Neural progenitor cell (in vitro differentiated cells): ENCODE measurements at regions not wholly inside any gene's neighbourhood (a gene's known extent, or its start where the extent isn't known, plus 50 kb on each side); places are given as distances from the start of the nearest gene placed in this dataset.
A peak's percentile ranks its signal among the peaks of the same experiment; 100 is the strongest.

Experiments
- DNase-seq: peaks from one replicate; pipeline ENCODE4 v3.0.0-alpha.2; 2016; ENCODE audit warnings: low spot score
- H2AFZ ChIP-seq: fragments of 200-600 bp; sonication (generic); replicated peaks from 2 replicates; pipeline ENCODE4 v1.6.1; 2016; ENCODE audit warnings: antibody characterized with exemption
- H3F3A ChIP-seq: fragments of 200-600 bp; sonication (generic); 2 replicates; pipeline ENCODE4 v1.6.1; 2016; ENCODE audit warnings: antibody characterized with exemption, low read depth
- H3K27ac ChIP-seq: fragments of 200-600 bp; sonication (generic); 2 replicates; pipeline ENCODE4 v1.5.1; 2016; ENCODE audit warnings: mild to moderate bottlenecking
- H3K27me3 ChIP-seq: fragments of 200-600 bp; sonication (generic); 2 replicates; pipeline ENCODE4 v1.6.1; 2016; ENCODE audit warnings: mild to moderate bottlenecking, moderate library complexity
- H3K36me3 ChIP-seq: fragments of 200-600 bp; sonication (generic); 2 replicates; pipeline ENCODE4 v1.5.1; 2016
- H3K4me1 ChIP-seq: fragments of 200-600 bp; sonication (generic); 2 replicates; pipeline ENCODE4 v1.6.1; 2016; ENCODE audit warnings: mixed run types
- H3K4me2 ChIP-seq: fragments of 200-600 bp; sonication (generic); 2 replicates; pipeline ENCODE4 v1.6.1; 2016
- H3K4me3 ChIP-seq: fragments of 200-600 bp; sonication (generic); 2 replicates; pipeline ENCODE4 v1.5.1; 2016
- H3K79me2 ChIP-seq: fragments of 200-600 bp; sonication (generic); 2 replicates; pipeline ENCODE4 v1.6.1; 2016; ENCODE audit warnings: low read depth
- H3K9ac ChIP-seq: fragments of 200-600 bp; sonication (generic); 2 replicates; pipeline ENCODE4 v1.6.1; 2016
- H3K9me3 ChIP-seq: fragments of 200-600 bp; sonication (generic); 2 replicates; pipeline ENCODE4 v1.5.1; 2016; ENCODE audit warnings: low read depth
- H4K20me1 ChIP-seq: fragments of 200-600 bp; sonication (generic); 2 replicates; pipeline ENCODE4 v1.6.1; 2016; ENCODE audit warnings: low read depth
- H3K27ac Mint-ChIP-seq: 3 replicates; pipeline ENCODE4 v1.8.0; 2021; ENCODE audit warnings: mixed read lengths
- H3K27me3 Mint-ChIP-seq: 2 replicates; pipeline ENCODE4 v1.8.0; 2022; ENCODE audit warnings: low read depth, mild to moderate bottlenecking, inconsistent platforms, moderate library complexity, mixed read lengths; ENCODE audit not compliant: insufficient read depth
- H3K36me3 Mint-ChIP-seq: 3 replicates; pipeline ENCODE4 v1.8.0; 2021; ENCODE audit warnings: mixed read lengths
- H3K4me1 Mint-ChIP-seq: 3 replicates; pipeline ENCODE4 v1.8.0; 2021; ENCODE audit warnings: mixed read lengths
- H3K4me3 Mint-ChIP-seq: 3 replicates; pipeline ENCODE4 v1.8.0; 2021; ENCODE audit warnings: mild to moderate bottlenecking, moderate library complexity, mixed read lengths
- H3K9me3 Mint-ChIP-seq: 3 replicates; pipeline ENCODE4 v1.8.0; 2020; ENCODE audit warnings: mixed read lengths
- EZH2 ChIP-seq: fragments of 200-600 bp; sonication (generic); IDR thresholded peaks from 2 replicates; pipeline ENCODE4 v1.6.1; 2017; ENCODE audit warnings: antibody characterized with exemption, mild to moderate bottlenecking, moderate library complexity
- EZH2phosphoT487 ChIP-seq: fragments of 200-600 bp; sonication (generic); IDR thresholded peaks from 2 replicates; pipeline ENCODE4 v1.6.1; 2017; ENCODE audit warnings: antibody characterized with exemption
- TF ChIP-seq, protein P1 (sequence below): fragments of 200-600 bp; sonication (generic); IDR thresholded peaks from 2 replicates; pipeline ENCODE4 v1.5.1; 2017; ENCODE audit warnings: antibody characterized with exemption, mild to moderate bottlenecking

DNA sequence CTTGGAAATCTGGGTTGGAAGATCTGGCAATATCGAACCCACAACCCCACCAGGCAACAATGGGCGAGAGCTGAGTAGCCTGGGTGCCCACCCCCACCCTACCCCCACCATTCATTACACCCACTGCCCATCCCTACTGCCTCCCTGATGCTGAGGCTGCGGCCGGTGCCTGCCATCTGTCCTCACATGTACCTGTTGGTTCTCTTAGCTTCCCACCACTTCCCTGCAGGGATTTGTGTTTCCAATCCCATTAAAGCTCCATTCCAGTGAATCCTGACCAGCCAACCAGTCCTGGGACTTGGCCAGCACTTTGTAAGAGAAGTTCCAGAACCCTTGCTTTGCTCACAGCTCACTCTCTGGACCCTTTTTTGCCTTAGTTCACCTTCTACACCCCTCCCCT is 163.0 kb upstream of the SH3BP4 start:
- peaks cover 16% of the 10 kb centered on the region for H3K27me3 Mint-ChIP-seq
- Histone ChIP-seq H3F3A (peaks cover 10% of the 10 kb centered on the region), H4K20me1 (no peaks in the 10 kb centered on the region), H3K36me3 (no peaks in the 10 kb centered on the region), H3K27ac (no peak overlapping the region), H2AFZ (no peak overlapping the region), H3K9ac (no peak overlapping the region), H3K79me2 (no peaks in the 10 kb centered on the region), H3K9me3 (no peaks in the 10 kb centered on the region), H3K4me3 (no peak overlapping the region), H3K4me2 (no peak overlapping the region), H3K27me3 (peaks cover 3% of the 10 kb centered on the region), H3K4me1 (peaks cover 16% of the 10 kb centered on the region)
- peak overlapping the region; percentile 92 for H3K27ac Mint-ChIP-seq
- no peak for DNase-seq
- peaks cover 2% of the 10 kb centered on the region for H3K36me3 Mint-ChIP-seq
- TF ChIP-seq, protein P1, sequence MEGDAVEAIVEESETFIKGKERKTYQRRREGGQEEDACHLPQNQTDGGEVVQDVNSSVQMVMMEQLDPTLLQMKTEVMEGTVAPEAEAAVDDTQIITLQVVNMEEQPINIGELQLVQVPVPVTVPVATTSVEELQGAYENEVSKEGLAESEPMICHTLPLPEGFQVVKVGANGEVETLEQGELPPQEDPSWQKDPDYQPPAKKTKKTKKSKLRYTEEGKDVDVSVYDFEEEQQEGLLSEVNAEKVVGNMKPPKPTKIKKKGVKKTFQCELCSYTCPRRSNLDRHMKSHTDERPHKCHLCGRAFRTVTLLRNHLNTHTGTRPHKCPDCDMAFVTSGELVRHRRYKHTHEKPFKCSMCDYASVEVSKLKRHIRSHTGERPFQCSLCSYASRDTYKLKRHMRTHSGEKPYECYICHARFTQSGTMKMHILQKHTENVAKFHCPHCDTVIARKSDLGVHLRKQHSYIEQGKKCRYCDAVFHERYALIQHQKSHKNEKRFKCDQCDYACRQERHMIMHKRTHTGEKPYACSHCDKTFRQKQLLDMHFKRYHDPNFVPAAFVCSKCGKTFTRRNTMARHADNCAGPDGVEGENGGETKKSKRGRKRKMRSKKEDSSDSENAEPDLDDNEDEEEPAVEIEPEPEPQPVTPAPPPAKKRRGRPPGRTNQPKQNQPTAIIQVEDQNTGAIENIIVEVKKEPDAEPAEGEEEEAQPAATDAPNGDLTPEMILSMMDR: no peak
- no peak for TF ChIP-seq EZH2
- peaks cover 49% of the 10 kb centered on the region for H3K4me1 Mint-ChIP-seq
- peaks cover 6% of the 10 kb centered on the region for H3K9me3 Mint-ChIP-seq
- H3K4me3 Mint-ChIP-seq: no peak overlapping the region

DNA sequence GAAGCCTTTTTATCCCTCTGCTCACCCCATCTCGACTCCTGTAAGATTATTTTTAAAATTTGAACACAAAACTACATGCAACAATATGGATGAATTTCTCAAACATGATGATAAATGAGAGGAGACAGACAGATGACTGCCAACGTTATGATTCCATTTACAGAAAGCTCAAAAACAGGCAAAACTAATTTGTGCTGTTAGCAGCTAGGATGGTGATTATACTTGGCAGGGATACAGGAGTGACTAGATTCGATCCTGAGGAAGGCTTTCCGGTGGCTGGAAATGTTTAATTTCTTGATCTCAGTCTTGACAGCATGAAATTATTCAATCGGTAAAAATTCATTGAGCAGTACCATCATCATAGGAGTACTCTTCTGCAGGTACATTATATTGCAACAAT is 163.4 kb upstream of the SH3BP4 start:
- no peak overlapping the region for H3K27ac ChIP-seq
- no peak overlapping the region for H3K4me2 ChIP-seq
- peaks cover 16% of the 10 kb centered on the region for H3K27me3 Mint-ChIP-seq
- no peak overlapping the region for H3K27ac Mint-ChIP-seq
- H3K36me3 Mint-ChIP-seq: peaks cover 2% of the 10 kb centered on the region
- H3K9me3 ChIP-seq: no peaks in the 10 kb centered on the region
- no peak overlapping the region for H3K4me3 ChIP-seq
- H3K4me1 Mint-ChIP-seq: peaks cover 45% of the 10 kb centered on the region
- no peaks in the 10 kb centered on the region for H4K20me1 ChIP-seq
- peaks cover 15% of the 10 kb centered on the region for H3K4me1 ChIP-seq
- no peak overlapping the region for H3K9ac ChIP-seq
- H3F3A ChIP-seq: peaks cover 10% of the 10 kb centered on the region
- H3K4me3 Mint-ChIP-seq: no peak overlapping the region
- H3K36me3 ChIP-seq: no peaks in the 10 kb centered on the region
- H2AFZ ChIP-seq: no peak overlapping the region
- no peak for TF ChIP-seq EZH2
- no peak for TF ChIP-seq EZH2phosphoT487
- TF ChIP-seq, protein P1: no peak
- H3K9me3 Mint-ChIP-seq: peaks cover 11% of the 10 kb centered on the region
- DNase-seq: no peak
- H3K27me3 ChIP-seq: no peaks in the 10 kb centered on the region
- H3K79me2 ChIP-seq: no peaks in the 10 kb centered on the region

DNA sequence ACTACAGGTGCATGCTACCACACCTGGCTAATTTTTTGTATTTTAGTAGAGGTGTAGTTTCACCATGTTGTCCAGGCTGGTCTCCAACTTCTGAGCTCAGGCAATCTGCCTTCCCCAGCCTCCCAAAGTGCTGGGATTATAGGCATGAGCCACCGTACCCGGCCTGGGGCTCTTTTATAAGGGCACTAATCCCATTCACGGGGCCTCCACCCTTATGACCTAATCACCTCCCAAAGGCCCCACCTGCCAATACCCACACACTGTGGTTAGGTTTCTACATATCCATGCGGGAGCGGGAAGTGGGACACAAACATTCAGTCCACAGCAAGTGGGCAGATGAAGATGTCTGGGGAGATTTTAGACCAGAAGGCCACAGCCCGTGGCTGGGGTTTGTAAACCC is 164.7 kb upstream of the SH3BP4 start:
- TF ChIP-seq, protein P1: no peak
- TF ChIP-seq EZH2phosphoT487 (no peak), EZH2 (no peak)
- Histone ChIP-seq H3K4me2 (no peak overlapping the region), H3K4me1 (peaks cover 3% of the 10 kb centered on the region), H2AFZ (no peak overlapping the region), H3K9me3 (no peaks in the 10 kb centered on the region), H3F3A (no peaks in the 10 kb centered on the region), H3K4me3 (no peak overlapping the region), H4K20me1 (no peaks in the 10 kb centered on the region), H3K27ac (no peak overlapping the region), H3K79me2 (no peaks in the 10 kb centered on the region), H3K9ac (no peak overlapping the region), H3K27me3 (no peaks in the 10 kb centered on the region), H3K36me3 (no peaks in the 10 kb centered on the region)
- H3K27ac Mint-ChIP-seq: no peak overlapping the region
- peaks cover 2% of the 10 kb centered on the region for H3K36me3 Mint-ChIP-seq
- no peak for DNase-seq
- H3K4me3 Mint-ChIP-seq: no peak overlapping the region
- H3K9me3 Mint-ChIP-seq: peaks cover 23% of the 10 kb centered on the region
- H3K27me3 Mint-ChIP-seq: peaks cover 14% of the 10 kb centered on the region
- H3K4me1 Mint-ChIP-seq: peaks cover 34% of the 10 kb centered on the region
